ENCODE measurements at regions not wholly inside any gene's neighbourhood (a gene's known extent, or its start where the extent isn't known, plus 50 kb on each side); places are given as distances from the start of the nearest gene placed in this dataset.
A peak's percentile ranks its signal among the peaks of the same experiment; 100 is the strongest.

DNA sequence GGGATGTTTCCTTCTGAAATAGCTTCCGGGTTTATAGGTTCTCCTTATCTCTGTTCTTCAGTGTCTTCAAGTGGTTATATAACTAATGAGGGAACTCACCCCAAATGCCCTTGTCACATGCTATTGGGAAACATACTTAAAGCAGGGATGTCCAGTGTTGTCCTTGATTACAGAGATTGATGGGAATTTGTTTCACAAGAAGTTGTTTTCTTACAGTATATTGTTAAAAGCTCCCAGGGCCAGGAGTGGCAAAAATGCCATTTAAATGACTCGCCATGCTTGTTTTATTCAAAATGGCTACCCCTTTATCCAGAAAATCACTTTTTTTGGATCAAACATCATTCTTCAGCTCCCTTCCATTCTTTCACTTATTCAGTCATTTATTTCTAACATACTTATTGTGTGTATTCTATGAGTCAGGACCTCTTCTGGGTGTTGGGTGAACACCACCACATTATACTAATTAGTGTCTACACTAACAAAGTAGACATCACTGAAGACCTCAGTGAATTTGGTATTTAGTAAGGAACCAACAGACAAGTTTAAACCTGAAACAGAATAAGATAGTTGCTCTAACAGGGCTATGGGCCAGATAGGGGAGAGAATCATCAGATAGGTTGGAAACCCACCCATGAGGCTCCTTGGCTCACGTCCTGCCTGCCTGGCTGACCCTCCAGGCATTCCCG, 791.1 kb downstream of the MAFB start:
- TF ChIP-seq, protein P1, sequence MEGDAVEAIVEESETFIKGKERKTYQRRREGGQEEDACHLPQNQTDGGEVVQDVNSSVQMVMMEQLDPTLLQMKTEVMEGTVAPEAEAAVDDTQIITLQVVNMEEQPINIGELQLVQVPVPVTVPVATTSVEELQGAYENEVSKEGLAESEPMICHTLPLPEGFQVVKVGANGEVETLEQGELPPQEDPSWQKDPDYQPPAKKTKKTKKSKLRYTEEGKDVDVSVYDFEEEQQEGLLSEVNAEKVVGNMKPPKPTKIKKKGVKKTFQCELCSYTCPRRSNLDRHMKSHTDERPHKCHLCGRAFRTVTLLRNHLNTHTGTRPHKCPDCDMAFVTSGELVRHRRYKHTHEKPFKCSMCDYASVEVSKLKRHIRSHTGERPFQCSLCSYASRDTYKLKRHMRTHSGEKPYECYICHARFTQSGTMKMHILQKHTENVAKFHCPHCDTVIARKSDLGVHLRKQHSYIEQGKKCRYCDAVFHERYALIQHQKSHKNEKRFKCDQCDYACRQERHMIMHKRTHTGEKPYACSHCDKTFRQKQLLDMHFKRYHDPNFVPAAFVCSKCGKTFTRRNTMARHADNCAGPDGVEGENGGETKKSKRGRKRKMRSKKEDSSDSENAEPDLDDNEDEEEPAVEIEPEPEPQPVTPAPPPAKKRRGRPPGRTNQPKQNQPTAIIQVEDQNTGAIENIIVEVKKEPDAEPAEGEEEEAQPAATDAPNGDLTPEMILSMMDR (conservative IDR thresholded peaks at IDR 0.05): no peak
- H3K27ac ChIP-seq: no peak overlapping the region

DNA sequence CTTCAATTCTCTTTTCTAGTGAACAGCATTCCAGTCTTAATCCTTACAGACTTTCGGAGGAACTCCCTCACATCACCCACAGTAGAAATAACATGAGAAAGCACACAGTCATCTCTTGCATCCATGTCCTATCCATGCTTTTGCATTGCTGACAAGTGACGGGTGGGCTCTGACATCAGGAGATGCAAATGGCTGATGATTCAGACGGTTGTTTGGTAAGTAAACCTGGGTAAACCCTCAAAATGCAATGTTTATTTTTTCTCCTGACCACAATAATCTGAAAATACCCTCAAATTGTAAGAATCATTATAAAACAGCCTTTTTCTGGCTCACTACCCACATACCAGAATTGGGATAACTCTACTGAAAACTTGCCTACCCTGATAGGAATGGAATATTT, 792.0 kb downstream of the MAFB start:
- TF ChIP-seq, protein P1 (conservative IDR thresholded peaks at IDR 0.05): no peak
- H3K27ac ChIP-seq: no peak overlapping the region

DNA sequence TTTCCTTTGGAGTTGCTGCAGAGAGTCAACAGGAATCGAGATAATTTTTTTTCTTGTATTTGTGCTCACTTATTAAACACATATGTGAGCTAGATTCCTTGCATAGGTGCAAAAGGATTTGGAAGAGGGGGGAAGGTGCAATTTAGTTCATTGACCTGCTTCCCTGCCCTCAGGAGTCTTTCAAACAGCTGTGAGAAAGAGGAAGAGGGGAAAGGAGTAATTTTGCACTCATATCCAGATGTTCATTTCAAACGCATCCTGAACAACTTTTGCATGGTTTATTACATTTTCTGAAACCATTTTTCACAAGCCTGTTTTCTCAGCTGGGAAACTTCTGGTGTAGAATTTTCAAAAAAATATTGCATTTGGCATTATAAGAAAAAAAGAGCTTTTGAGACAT, 795.0 kb downstream of the MAFB start:
- no peak overlapping the region for H3K27ac ChIP-seq
- TF ChIP-seq, protein P1 (conservative IDR thresholded peaks at IDR 0.05): no peak

DNA sequence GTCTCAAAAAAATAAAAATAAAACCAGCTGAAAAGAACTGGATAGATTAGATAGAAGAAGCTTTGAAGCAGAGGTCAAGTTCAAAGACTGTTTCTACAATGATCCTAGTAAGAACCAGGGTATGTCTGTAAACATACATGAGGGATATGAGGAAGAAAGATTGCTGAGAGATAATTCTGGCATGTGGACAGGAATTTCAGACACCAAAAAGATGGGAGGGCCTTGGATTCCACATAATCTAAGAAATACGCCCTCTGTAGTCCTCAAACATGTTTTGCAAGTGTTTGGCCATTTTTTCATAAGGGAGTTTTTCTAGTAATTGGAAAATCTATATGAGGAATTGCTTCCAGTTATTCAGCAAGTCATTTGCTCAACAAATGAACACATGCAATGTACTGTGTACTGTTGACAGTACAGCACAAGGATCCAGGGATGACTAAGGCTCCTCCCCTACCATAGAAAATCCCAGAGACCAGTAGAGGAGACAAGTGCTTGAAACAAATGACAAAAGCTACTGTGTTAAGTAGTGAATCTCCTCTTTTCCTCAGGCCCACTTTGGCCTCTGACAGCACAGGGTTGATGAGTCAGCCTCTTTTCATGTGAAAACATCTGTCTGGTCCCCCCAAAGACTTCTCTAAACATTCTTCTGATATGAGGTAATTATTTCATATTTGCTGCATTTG, 795.9 kb downstream of the MAFB start:
- H3K27ac ChIP-seq: no peak overlapping the region
- TF ChIP-seq, protein P1 (conservative IDR thresholded peaks at IDR 0.05): 0 out of 2 replicates have a peak, but pooled peaks have one; percentile 11

DNA sequence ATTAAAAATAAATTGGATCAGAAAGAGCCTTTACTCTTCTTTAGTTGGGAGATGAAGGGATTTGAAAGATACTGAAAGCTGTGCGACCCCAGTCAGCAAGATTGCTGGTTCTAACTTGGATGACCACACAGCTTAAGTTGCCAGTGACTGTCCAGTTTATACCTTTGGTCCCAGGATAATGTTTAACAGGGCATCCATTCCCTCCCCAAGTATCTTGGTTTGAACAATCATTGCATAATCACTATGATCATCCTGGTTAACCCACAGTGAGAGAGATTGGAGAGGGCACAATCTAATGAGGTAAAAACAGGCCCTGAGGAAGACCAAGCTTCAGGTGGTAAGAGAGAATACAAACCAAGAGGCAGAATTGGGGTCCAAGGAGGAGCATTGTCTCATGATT, 798.3 kb downstream of the MAFB start:
- no peak overlapping the region for H3K27ac ChIP-seq
- TF ChIP-seq, protein P1 (conservative IDR thresholded peaks at IDR 0.05): no peak

DNA sequence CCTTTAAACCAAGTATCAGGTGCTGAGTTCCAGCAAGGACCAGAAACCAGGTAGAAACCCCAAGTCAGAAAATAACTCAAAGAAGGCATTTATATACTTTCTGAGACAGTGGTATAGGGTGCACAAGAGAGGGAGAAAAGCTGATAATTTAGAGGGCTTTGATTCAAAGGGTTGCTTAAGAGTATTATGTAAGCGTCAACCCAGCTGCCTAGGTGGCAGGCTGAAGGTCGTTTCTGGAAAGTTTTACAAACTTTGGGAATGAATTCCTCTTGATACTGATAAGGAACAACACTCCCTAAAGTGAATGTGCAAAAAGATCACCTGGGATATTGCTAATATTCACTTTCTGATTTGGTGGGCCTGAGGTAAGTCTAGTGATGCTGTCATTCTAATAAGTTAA, 800.7 kb downstream of the MAFB start:
- no peak overlapping the region for H3K27ac ChIP-seq
- TF ChIP-seq, protein P1 (conservative IDR thresholded peaks at IDR 0.05): no peak

DNA sequence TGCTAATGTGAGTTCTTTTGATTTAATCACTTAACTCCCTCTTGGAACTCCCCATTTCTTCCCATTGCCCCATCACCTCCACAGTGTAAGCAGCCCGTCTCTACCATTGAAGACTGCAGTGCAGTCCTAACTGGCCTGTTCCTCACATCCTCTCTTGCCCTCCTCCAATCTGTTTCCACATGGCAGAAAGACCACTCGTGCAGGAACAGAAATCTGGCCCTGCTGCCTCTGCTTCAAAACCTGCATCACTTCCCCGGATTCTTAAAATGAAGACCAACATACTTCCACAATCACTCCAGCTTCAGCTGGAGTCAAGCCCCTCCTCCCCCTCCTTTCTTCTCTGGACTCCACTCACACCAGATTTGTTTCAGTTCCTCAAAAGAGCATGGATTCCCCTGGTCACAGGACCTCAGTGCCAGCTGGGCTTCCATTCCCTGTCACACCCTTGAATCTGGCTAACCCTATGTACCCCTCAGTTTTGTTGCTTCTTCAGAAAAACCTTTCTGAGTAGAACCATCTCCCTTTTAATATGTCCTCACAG, 802.3 kb downstream of the MAFB start:
- TF ChIP-seq, protein P1 (conservative IDR thresholded peaks at IDR 0.05): no peak
- no peak overlapping the region for H3K27ac ChIP-seq

All from VCaP (cell line).